Liver (tissue), 3 donors: ENCODE measurements at regions not wholly inside any gene's neighbourhood (a gene's known extent, or its start where the extent isn't known, plus 50 kb on each side); places are given as distances from the start of the nearest gene placed in this dataset.

Source experiments
- CTCF ChIP-seq: fragments of 150-350 bp; IDR thresholded peaks from 2 replicates; pipeline ENCODE4 v1.5.1; 2017; ENCODE audit warnings: improper control_type of control experiment, low read depth, low read length; ENCODE audit not compliant: missing input control
- HNF4A ChIP-seq, 2 donors: conservative IDR thresholded peaks; 2 replicates each; pipeline ENCODE4 v1.6.1; 2016; ENCODE audit warnings: antibody characterized with exemption in 2 of 2, mild to moderate bottlenecking in 2 of 2
- MAX ChIP-seq: IDR thresholded peaks from 2 replicates; pipeline ENCODE4 v1.6.1; 2016; ENCODE audit warnings: antibody characterized with exemption
- REST ChIP-seq: IDR thresholded peaks from 2 replicates; pipeline ENCODE4 v1.6.1; 2016; ENCODE audit warnings: antibody characterized with exemption, mild to moderate bottlenecking
- TAF1 ChIP-seq: conservative IDR thresholded peaks from 2 replicates; pipeline ENCODE4 v1.6.1; 2016; ENCODE audit warnings: antibody characterized with exemption, mild to moderate bottlenecking
- donor health status: healthy.
- donor health status: healthy.

- TF ChIP-seq HNF4A (conservative IDR thresholded peaks at IDR 0.05) (no peak), CTCF (no peak), TAF1 (no peak), REST (no peak), MAX (no peak)
Observed at GRCh38 chr5:4857761-4858160, 282.4 kb upstream of the ADAMTS16 start.
